Hepatocyte (in vitro differentiated cells): ENCODE measurements at regions not wholly inside any gene's neighbourhood (a gene's known extent, or its start where the extent isn't known, plus 50 kb on each side); places are given as distances from the start of the nearest gene placed in this dataset.

Experiments
- CTCF ChIP-seq: fragments of 200-600 bp; sonication (generic); IDR thresholded peaks from 2 replicates; pipeline ENCODE4 v1.5.1; 2016; ENCODE audit warnings: antibody characterized with exemption, mild to moderate bottlenecking; ENCODE audit not compliant: poor library complexity
- EZH2 ChIP-seq: fragments of 200-600 bp; sonication (generic); IDR thresholded peaks from 2 replicates; pipeline ENCODE4 v1.6.1; 2016; ENCODE audit warnings: antibody characterized with exemption, mild to moderate bottlenecking, borderline replicate concordance
- EZH2phosphoT487 ChIP-seq: fragments of 200-600 bp; sonication (generic); IDR thresholded peaks from one replicate; pipeline ENCODE4 v1.6.1; 2018; ENCODE audit warnings: antibody characterized with exemption, mild to moderate bottlenecking, low read depth, moderate library complexity; ENCODE audit not compliant: unreplicated experiment, severe bottlenecking

DNA sequence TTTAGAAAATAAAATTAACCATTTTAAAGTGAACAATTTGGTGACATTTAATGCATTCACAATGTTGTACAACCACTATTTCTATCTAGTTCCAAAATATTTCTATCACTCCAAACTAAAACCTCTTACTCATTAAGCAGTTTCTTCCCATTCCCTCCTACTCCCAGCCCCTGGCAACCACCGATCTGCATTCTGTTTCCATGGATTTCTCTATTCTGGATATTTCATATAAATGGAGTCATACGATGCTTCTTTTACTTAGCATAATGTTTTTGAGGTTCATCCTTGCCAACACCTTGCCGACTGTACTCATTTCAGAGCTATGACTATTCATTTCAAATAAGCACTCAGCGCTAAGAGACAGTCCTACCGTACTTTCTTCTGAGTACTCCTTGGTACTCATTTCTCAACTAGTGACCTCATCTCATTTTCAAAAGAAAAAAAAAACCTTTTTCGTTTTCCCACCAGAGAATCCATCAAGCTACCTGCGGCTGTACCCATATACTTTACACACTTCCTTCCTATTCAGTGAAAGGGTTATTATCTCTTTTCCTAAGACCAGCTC, 259.2 kb downstream of the UTRN start:
- no peak for TF ChIP-seq CTCF
- no peak for TF ChIP-seq EZH2
- TF ChIP-seq EZH2phosphoT487: no peak
